Panc1 (cell line): ENCODE measurements at regions not wholly inside any gene's neighbourhood (a gene's known extent, or its start where the extent isn't known, plus 50 kb on each side); places are given as distances from the start of the nearest gene placed in this dataset.

Experiments used
- ATAC-seq: fragments of 200-7000 bp; cut with Tn5 transposase; 2 replicates; pipeline ENCODE4 v1.9.1; 2020; ENCODE audit warnings: mild to moderate bottlenecking, moderate library complexity
- BruUV-seq: library from RNA; stranded (reverse); fragments of 400-500 nt; replicated peaks from 2 replicates; lab custom pipeline; 2021; lab: Mats Ljungman, UMichigan
- CTCF ChIA-PET: fragments of 300-600 bp; sonication (Branson Sonifier 250); formaldehyde crosslinking; loops from one replicate; lab custom pipeline; 2022; ENCODE audit warnings: antibody characterized with exemption; lab: Charles Lee
- POLR2A ChIA-PET: fragments of 300-600 bp; sonication (Branson Sonifier 250); formaldehyde crosslinking; loops from one replicate; lab custom pipeline; 2022; ENCODE audit warnings: antibody characterized with exemption; lab: Charles Lee
- DNase-seq: peaks from one replicate; pipeline ENCODE4 v3.0.0-alpha.2; 2010; ENCODE audit warnings: low read depth, low spot score
- H3K27ac ChIP-seq: 2 replicates; pipeline ENCODE4 v1.5.1; 2011; ENCODE audit warnings: mild to moderate bottlenecking, low read length, inconsistent platforms
- H3K27me3 ChIP-seq: fragments of 200-500 bp; sonication (Bioruptor generic); 2 replicates; pipeline ENCODE4 v1.6.0; 2014; ENCODE audit warnings: low read length, inconsistent platforms; ENCODE audit not compliant: control insufficient read depth, insufficient read depth
- H3K36me3 ChIP-seq: fragments of 200-500 bp; sonication (Bioruptor generic); 2 replicates; pipeline ENCODE4 v1.5.1; 2014; ENCODE audit warnings: inconsistent platforms, mild to moderate bottlenecking, low read length, moderate library complexity; ENCODE audit not compliant: control insufficient read depth, insufficient read depth
- H3K4me1 ChIP-seq: 2 replicates; pipeline ENCODE4 v1.5.1; 2011; ENCODE audit warnings: inconsistent platforms, mild to moderate bottlenecking, low read length, moderate library complexity; ENCODE audit not compliant: control insufficient read depth, insufficient read depth
- H3K4me3 ChIP-seq, 2 experiments: 2 replicates each; pipeline ENCODE4 v1.5.1; 2011 to 2012; ENCODE audit warnings: low read depth in 2 of 2, low read length in 2 of 2, mild to moderate bottlenecking in 2 of 2, inconsistent platforms in 1 of 2, moderate library complexity in 1 of 2
- H3K9me3 ChIP-seq: fragments of 200-500 bp; sonication (Bioruptor generic); 2 replicates; pipeline ENCODE4 v1.5.1; 2014; ENCODE audit warnings: low read depth, mild to moderate bottlenecking, inconsistent platforms, low read length, moderate library complexity; ENCODE audit not compliant: control insufficient read depth, insufficient read depth
- POLR2AphosphoS5 ChIP-seq: IDR thresholded peaks from 2 replicates; pipeline ENCODE4 v1.6.1; 2012; ENCODE audit warnings: mild to moderate bottlenecking, low read depth, low read length, moderate library complexity
- SIN3A ChIP-seq: IDR thresholded peaks from 2 replicates; pipeline ENCODE4 v1.6.1; 2012; ENCODE audit warnings: low read depth, mild to moderate bottlenecking, low read length, moderate library complexity, borderline replicate concordance; ENCODE audit not compliant: insufficient read depth
- TCF7L2 ChIP-seq: IDR thresholded peaks from 2 replicates; pipeline ENCODE4 v1.6.1; 2011; ENCODE audit warnings: mild to moderate bottlenecking, low read depth, low read length, inconsistent platforms
- in situ Hi-C: cut with HindIII; loops from 2 replicates; pipeline ENCODE4 v1.10.0; 2016; ENCODE audit warnings: low sequenced_read_pairs, low pct_unique_long_range_greater_than_20kb
- intact Hi-C: fragments of 100-400 bp; cut with micrococcal nuclease; formaldehyde crosslinking; loops from one replicate; pipeline ENCODE4 v1.10.0; 2022; ENCODE audit not compliant: unreplicated experiment
- TF ChIP-seq, protein P1 (sequence below): fragments of 450-650 bp; IDR thresholded peaks from 2 replicates; pipeline ENCODE4 v1.5.1; 2017; ENCODE audit warnings: mild to moderate bottlenecking
- TF ChIP-seq, protein P2 (sequence below), 2 experiments: IDR thresholded peaks; 2 replicates each; pipeline ENCODE4 v1.6.1; 2011 to 2012; ENCODE audit warnings: low read depth in 2 of 2, control low read depth in 1 of 2, low read length in 1 of 2, mild to moderate bottlenecking in 1 of 2, moderate library complexity in 1 of 2; ENCODE audit not compliant: insufficient read depth in 1 of 2

DNA sequence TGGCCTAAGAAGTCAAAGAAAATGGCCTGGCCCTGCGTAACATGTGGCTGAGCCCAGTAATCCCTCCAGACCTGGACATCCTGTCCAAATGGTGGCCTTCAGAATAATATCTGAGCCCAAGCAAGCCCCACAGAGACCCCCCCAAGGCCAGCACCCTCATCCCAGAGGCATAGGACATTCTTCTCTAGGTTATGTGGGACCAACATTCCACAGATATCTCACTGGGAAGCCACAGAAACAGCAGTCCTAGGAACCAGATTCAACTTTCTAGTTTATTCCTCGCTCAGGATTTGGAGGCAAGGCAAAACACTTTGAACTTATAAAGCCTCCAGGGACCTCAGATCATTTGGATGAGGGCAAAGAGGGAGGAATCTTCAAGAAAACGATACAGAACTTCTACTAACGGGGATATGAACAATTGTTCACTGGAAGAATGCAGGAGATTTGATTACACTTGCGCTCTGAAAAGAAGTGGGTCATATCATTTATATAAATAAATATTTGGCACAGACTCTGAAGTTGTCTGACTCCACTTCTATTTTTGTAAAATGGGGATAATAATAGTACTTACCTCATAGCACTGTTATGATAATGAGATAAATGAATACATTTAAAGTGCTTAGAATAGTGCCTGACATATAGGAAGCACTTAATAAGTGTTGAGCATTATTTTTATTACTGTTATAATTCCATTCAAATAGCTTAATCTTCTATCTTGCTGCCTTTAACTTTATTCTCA is 171.5 kb downstream of the NUAK1 start:
- intact Hi-C loops = no loop called here
- CTCF ChIA-PET = no interaction called here
- H3K27ac ChIP-seq = no peak overlapping the region

DNA sequence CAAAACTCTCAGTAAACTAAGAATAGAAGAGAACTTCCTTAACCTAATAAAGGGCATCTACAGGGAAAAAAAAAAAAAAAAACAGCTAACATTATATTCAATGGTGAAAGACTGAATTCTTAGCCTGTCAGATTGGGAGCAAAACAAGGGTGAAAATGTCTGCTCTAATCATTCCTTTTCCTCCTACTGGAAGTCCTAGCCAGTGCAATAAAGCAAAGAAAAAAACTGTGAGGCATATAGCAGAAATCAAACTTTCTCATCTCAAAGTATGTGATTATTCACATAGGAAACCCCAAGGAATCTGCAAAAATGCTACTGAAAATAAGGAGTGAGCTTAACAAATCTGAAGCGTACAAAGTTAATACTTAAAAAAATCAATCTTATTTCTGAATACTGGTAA is 170.7 kb downstream of the NUAK1 start:
- no peaks in the 10 kb centered on the region for H3K9me3 ChIP-seq
- H3K36me3 ChIP-seq = no peaks in the 10 kb centered on the region
- H3K27ac ChIP-seq = no peak overlapping the region
- no peaks in the 10 kb centered on the region for H3K27me3 ChIP-seq
- TF ChIP-seq POLR2AphosphoS5 (no peak), TCF7L2 (no peak), SIN3A (no peak)
- TF ChIP-seq, protein P1, sequence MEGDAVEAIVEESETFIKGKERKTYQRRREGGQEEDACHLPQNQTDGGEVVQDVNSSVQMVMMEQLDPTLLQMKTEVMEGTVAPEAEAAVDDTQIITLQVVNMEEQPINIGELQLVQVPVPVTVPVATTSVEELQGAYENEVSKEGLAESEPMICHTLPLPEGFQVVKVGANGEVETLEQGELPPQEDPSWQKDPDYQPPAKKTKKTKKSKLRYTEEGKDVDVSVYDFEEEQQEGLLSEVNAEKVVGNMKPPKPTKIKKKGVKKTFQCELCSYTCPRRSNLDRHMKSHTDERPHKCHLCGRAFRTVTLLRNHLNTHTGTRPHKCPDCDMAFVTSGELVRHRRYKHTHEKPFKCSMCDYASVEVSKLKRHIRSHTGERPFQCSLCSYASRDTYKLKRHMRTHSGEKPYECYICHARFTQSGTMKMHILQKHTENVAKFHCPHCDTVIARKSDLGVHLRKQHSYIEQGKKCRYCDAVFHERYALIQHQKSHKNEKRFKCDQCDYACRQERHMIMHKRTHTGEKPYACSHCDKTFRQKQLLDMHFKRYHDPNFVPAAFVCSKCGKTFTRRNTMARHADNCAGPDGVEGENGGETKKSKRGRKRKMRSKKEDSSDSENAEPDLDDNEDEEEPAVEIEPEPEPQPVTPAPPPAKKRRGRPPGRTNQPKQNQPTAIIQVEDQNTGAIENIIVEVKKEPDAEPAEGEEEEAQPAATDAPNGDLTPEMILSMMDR = no peak
- TF ChIP-seq, protein P2, sequence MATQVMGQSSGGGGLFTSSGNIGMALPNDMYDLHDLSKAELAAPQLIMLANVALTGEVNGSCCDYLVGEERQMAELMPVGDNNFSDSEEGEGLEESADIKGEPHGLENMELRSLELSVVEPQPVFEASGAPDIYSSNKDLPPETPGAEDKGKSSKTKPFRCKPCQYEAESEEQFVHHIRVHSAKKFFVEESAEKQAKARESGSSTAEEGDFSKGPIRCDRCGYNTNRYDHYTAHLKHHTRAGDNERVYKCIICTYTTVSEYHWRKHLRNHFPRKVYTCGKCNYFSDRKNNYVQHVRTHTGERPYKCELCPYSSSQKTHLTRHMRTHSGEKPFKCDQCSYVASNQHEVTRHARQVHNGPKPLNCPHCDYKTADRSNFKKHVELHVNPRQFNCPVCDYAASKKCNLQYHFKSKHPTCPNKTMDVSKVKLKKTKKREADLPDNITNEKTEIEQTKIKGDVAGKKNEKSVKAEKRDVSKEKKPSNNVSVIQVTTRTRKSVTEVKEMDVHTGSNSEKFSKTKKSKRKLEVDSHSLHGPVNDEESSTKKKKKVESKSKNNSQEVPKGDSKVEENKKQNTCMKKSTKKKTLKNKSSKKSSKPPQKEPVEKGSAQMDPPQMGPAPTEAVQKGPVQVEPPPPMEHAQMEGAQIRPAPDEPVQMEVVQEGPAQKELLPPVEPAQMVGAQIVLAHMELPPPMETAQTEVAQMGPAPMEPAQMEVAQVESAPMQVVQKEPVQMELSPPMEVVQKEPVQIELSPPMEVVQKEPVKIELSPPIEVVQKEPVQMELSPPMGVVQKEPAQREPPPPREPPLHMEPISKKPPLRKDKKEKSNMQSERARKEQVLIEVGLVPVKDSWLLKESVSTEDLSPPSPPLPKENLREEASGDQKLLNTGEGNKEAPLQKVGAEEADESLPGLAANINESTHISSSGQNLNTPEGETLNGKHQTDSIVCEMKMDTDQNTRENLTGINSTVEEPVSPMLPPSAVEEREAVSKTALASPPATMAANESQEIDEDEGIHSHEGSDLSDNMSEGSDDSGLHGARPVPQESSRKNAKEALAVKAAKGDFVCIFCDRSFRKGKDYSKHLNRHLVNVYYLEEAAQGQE (IDR thresholded peaks at IDR 0.05; ENCODE audit: insufficient read depth in 1 of 2, low read depth in 2 of 2, low read length in 1 of 2) = no peak
- ATAC-seq (no peak), DNase-seq (no peak)
- no peaks in the 10 kb centered on the region for H3K4me1 ChIP-seq
- BruUV-seq = no TSS peak
- no peak overlapping the region for H3K4me3 ChIP-seq
- intact Hi-C loops (no loop called here), in situ Hi-C loops (no loop called here)
- CTCF ChIA-PET = no interaction called here
- POLR2A ChIA-PET = no interaction called here

More for the DNA sequence above, 171.5 kb downstream of the NUAK1 start:
- TF ChIP-seq, protein P1 = no peak
- TF ChIP-seq POLR2AphosphoS5 (no peak), SIN3A (no peak), TCF7L2 (no peak)
- TF ChIP-seq, protein P2 (IDR thresholded peaks at IDR 0.05; ENCODE audit: insufficient read depth in 1 of 2, low read depth in 2 of 2, low read length in 1 of 2) = no peak
- H3K4me1 ChIP-seq = no peaks in the 10 kb centered on the region
- DNase-seq = no peak
- H3K36me3 ChIP-seq = no peaks in the 10 kb centered on the region
- in situ Hi-C loops = no loop called here
- no peaks in the 10 kb centered on the region for H3K9me3 ChIP-seq
- no peak overlapping the region for H3K4me3 ChIP-seq
- no peaks in the 10 kb centered on the region for H3K27me3 ChIP-seq
- POLR2A ChIA-PET = no interaction called here
- no peak for ATAC-seq
- BruUV-seq = no TSS peak
